ENCODE measurements at regions not wholly inside any gene's neighbourhood (a gene's known extent, or its start where the extent isn't known, plus 50 kb on each side); places are given as distances from the start of the nearest gene placed in this dataset.

DNA sequence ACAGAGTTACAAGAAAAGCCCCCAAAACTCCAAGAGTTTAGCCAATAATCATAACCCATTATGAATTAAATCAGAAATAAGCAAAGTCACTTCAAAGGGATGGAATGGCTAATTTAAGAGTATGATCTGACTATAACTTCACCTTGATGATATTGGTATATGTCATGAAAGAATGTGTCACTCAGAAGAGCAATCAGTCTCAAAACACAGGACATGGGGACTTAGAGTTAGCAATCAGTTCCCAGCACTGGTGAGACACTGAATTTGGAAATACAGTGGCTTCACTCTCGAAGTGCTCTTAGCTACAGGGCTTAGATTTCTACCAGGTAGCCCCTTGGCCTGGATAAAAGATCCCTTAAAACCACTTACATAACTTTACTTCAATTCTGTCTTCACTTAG, 65.7 kb upstream of the EXOC1L start:
- DNase-seq (ENCODE audit: low read depth, low spot score), result no peak
- ChIA-PET CTCF (interaction anchor here (0.5 to 0.6 kb wide), 2 partner anchors 133 to 195 kb away, joined by 3 to 4 read pairs; partner anchors contain the start of gene CEP135), POLR2A (no interaction called here)
- Histone ChIP-seq H3K27me3 (ENCODE audit: control insufficient read depth, insufficient read depth, low read length) (no peaks in the 10 kb centered on the region), H3K4me3 (ENCODE audit: low read depth, low read length) (no peak overlapping the region), H3K27ac (ENCODE audit: low read depth, low read length) (no peak overlapping the region), H3K9me3 (ENCODE audit: control insufficient read depth, insufficient read depth, low read length) (no peaks in the 10 kb centered on the region)
- TF ChIP-seq, protein P1, sequence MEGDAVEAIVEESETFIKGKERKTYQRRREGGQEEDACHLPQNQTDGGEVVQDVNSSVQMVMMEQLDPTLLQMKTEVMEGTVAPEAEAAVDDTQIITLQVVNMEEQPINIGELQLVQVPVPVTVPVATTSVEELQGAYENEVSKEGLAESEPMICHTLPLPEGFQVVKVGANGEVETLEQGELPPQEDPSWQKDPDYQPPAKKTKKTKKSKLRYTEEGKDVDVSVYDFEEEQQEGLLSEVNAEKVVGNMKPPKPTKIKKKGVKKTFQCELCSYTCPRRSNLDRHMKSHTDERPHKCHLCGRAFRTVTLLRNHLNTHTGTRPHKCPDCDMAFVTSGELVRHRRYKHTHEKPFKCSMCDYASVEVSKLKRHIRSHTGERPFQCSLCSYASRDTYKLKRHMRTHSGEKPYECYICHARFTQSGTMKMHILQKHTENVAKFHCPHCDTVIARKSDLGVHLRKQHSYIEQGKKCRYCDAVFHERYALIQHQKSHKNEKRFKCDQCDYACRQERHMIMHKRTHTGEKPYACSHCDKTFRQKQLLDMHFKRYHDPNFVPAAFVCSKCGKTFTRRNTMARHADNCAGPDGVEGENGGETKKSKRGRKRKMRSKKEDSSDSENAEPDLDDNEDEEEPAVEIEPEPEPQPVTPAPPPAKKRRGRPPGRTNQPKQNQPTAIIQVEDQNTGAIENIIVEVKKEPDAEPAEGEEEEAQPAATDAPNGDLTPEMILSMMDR (IDR thresholded peaks at IDR 0.05; ENCODE audit: low read depth, low read length), result no peak

DNA sequence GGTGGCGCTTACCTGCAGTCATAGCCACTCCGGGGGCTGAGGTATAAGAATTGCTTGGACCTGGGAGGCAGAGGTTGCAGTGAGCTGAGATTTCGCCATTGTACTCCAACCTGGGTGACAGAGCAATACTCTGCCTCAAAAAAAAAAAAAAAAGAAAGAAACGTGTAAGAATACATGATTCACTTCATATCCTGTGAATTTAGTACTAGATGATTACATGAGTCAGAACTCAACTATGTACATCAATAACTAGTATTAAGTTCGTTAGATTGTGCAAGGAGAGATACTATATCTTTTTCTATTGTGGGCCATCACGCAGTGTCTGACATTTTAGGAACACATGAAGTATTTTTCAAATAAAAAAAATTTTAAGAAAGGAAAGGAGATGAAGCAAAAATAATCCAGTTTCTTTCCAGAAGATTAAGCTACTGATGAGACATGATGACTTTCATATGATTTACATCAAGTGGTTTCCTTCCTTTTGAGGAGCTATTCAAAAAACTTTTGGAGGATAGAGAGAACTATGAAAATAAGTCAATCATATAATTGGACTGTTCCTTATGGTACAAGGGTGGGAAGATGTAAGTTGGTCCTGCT, 64.7 kb upstream of the EXOC1L start:
- no peak for DNase-seq (ENCODE audit: low read depth, low spot score)
- TF ChIP-seq, protein P1 (IDR thresholded peaks at IDR 0.05; ENCODE audit: low read depth, low read length), result no peak
- no peak overlapping the region for H3K27ac ChIP-seq (ENCODE audit: low read depth, low read length)
- POLR2A ChIA-PET, result no interaction called here
- H3K27me3 ChIP-seq (ENCODE audit: control insufficient read depth, insufficient read depth, low read length), result no peaks in the 10 kb centered on the region
- no peaks in the 10 kb centered on the region for H3K9me3 ChIP-seq (ENCODE audit: control insufficient read depth, insufficient read depth, low read length)
- CTCF ChIA-PET, result interaction anchor here (1.3 kb wide), 1 partner anchor 9 kb away, joined by 3 read pairs; no protein-coding TSS in a partner anchor
- no peak overlapping the region for H3K4me3 ChIP-seq (ENCODE audit: low read depth, low read length)

DNA sequence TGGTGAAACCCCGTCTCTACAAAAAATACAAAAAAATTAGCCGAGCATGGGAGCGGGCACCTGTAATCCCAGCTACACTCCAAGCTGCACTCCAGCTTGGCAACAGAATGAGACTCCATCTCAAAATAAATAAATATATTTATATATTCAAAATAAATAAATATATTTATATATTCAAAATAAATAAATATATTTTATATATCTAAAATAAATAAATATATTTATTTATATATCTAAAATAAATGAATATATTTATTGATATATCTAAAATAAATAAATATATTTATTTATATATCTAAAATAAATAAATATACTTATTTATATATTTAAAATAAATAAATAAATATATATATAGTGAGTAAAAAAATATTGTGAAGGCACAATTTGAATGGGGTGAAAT, 63.4 kb upstream of the EXOC1L start:
- TF ChIP-seq, protein P1 (IDR thresholded peaks at IDR 0.05; ENCODE audit: low read depth, low read length), result no peak
- H3K27ac ChIP-seq (ENCODE audit: low read depth, low read length), result no peak overlapping the region
- DNase-seq (ENCODE audit: low read depth, low spot score), result no peak
- no peaks in the 10 kb centered on the region for H3K9me3 ChIP-seq (ENCODE audit: control insufficient read depth, insufficient read depth, low read length)
- POLR2A ChIA-PET, result no interaction called here
- no peaks in the 10 kb centered on the region for H3K27me3 ChIP-seq (ENCODE audit: control insufficient read depth, insufficient read depth, low read length)
- no peak overlapping the region for H3K4me3 ChIP-seq (ENCODE audit: low read depth, low read length)
- CTCF ChIA-PET, result no interaction called here

DNA sequence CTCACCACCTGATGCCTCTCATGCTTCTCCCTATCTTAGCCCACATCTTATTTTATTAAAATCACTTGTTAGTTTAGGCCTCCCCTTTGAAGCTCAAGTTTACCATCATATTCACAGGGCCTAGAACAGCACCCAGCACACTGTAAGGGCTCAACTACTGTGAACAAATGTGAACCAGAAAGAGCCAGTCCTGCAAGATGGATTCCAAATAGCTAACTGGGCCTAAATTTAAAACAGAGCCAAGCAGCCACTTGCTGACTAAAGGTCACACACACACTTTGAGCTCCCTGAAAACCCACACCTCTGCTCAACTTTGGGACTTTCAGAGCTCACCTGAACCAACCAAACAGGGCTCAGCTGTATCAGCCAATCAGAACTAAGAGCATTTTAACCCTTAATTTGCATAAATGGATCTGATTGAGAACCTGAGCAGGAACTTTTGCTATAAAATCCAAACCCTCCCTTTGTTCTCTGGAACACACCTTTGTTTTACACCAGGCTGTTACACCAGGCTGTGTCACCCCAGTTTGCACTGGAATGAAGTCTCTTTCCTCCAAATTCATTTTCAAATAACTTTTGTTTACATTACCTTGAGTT, 62.1 kb upstream of the EXOC1L start:
- no peak overlapping the region for H3K27ac ChIP-seq (ENCODE audit: low read depth, low read length)

DNA sequence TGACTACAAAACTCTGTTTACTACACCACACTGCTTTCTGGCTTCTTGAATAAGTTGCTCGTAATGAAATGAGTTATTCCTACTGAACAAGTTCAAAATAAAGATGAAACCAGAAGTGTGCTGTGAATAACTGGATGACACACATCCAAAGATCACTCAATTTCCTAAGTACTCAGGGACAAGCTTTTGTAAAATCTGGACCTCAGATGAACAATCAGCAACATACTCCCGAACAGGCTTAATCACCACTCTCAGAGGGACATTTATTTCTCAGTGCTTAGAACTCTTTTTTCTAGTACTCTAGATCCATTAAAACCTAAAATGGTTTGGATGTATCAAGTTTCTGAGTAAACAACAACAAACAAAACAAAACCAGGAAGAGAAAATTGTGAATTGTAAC, 61.5 kb upstream of the EXOC1L start:
- ChIA-PET CTCF (interaction anchor here (0.6 kb wide), 1 partner anchor 58 kb away, joined by 3 read pairs; no protein-coding TSS in a partner anchor), POLR2A (no interaction called here)
- H3K27me3 ChIP-seq (ENCODE audit: control insufficient read depth, insufficient read depth, low read length), result no peaks in the 10 kb centered on the region
- TF ChIP-seq, protein P1 (IDR thresholded peaks at IDR 0.05; ENCODE audit: low read depth, low read length), result no peak
- no peak overlapping the region for H3K27ac ChIP-seq (ENCODE audit: low read depth, low read length)
- DNase-seq (ENCODE audit: low read depth, low spot score), result no peak
- no peaks in the 10 kb centered on the region for H3K9me3 ChIP-seq (ENCODE audit: control insufficient read depth, insufficient read depth, low read length)
- no peak overlapping the region for H3K4me3 ChIP-seq (ENCODE audit: low read depth, low read length)

More for the DNA sequence above, 62.1 kb upstream of the EXOC1L start:
- TF ChIP-seq, protein P1 (IDR thresholded peaks at IDR 0.05; ENCODE audit: low read depth, low read length), result no peak
- no peak for DNase-seq (ENCODE audit: low read depth, low spot score)
- H3K9me3 ChIP-seq (ENCODE audit: control insufficient read depth, insufficient read depth, low read length), result no peaks in the 10 kb centered on the region
- ChIA-PET POLR2A (no interaction called here), CTCF (interaction anchor here (0.6 kb wide), 1 partner anchor 57 kb away, joined by 3 read pairs; no protein-coding TSS in a partner anchor)
- no peaks in the 10 kb centered on the region for H3K27me3 ChIP-seq (ENCODE audit: control insufficient read depth, insufficient read depth, low read length)
- no peak overlapping the region for H3K4me3 ChIP-seq (ENCODE audit: low read depth, low read length)
